GM13976 (cell line): ENCODE measurements at regions not wholly inside any gene's neighbourhood (a gene's known extent, or its start where the extent isn't known, plus 50 kb on each side); places are given as distances from the start of the nearest gene placed in this dataset.

Experiments used
- DNase-seq: peaks from one replicate; pipeline ENCODE4 v3.0.0; 2012; ENCODE audit warnings: low spot score
- CTCF ChIP-seq: IDR thresholded peaks from 2 replicates; pipeline ENCODE4 v1.5.1; 2012; ENCODE audit warnings: borderline replicate concordance, mild to moderate bottlenecking; ENCODE audit not compliant: insufficient read depth; ENCODE audit errors: extremely low read depth, missing control alignments, control extremely low read depth
- in situ Hi-C: fragments of 300-500 bp; cut with MboI; formaldehyde crosslinking; loops from one replicate; pipeline ENCODE4 v1.12.0; 2022; ENCODE audit warnings: low sequenced_read_pairs, mixed read lengths, inconsistent platforms; ENCODE audit not compliant: unreplicated experiment

GRCh38 chr7:26553582-26553981 is 261.9 kb downstream of the SNX10 start:
- no peak for TF ChIP-seq CTCF
- DNase-seq = no peak
- in situ Hi-C loops = no loop called here

DNA sequence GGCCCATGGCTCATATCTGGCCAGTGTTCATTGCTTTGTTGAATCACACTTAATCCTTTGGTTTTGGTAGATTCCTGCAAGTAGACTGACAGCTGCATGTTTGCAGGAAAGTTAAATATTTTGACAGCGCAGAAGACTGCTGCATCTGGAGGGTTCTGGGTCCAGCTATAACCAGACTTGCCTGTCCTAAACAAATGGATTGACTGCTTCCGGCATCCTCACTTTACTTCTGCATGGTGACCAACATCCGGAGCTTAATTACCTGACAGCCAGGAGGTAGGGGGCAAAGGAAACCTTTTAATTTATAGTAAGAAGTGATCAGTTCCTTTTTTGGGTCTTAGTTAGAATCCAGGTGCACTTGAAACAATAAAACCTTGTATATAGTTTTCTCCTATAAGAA is 263.3 kb downstream of the SNX10 start:
- DNase-seq = no peak
- no peak for TF ChIP-seq CTCF
- in situ Hi-C loops = no loop called here

GRCh38 chr7:26556061-26556881 is 264.6 kb downstream of the SNX10 start:
- TF ChIP-seq CTCF = no peak
- in situ Hi-C loops = no loop called here
- DNase-seq = no peak

DNA sequence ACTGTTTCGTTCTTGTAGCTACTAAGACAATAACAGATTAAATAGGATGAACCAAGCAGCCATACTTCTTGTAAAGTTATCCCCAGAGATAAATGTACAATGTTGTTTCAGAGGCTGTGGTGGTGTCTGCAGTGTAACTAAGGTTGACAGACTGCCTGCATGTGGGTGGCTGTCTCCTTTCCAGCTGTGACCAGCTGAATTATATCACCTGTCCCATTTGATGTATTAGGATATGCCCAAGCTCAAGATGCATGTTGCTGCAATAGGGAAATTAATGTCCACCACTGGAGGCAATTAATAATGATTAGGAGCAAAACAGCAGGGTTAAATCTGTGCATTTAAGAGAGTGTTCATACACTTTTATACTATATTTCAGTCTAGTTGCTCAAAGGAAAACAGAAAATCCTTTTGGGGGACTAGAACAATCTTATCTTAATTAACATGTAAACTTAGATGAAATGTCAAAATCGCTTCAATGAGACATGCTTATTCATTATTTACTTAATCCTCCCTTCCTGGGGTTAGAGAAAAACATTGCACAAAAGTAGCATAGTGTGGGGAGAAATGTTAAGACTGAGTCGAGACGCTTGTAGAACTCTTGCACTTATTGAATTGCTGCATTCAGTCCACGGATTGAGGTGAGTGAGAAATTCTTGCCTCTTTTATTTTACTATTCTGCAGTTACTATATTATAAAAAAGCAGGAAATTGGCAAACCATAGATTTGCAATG is 269.0 kb downstream of the SNX10 start:
- in situ Hi-C loops = no loop called here
- DNase-seq = no peak
- TF ChIP-seq CTCF = no peak

DNA sequence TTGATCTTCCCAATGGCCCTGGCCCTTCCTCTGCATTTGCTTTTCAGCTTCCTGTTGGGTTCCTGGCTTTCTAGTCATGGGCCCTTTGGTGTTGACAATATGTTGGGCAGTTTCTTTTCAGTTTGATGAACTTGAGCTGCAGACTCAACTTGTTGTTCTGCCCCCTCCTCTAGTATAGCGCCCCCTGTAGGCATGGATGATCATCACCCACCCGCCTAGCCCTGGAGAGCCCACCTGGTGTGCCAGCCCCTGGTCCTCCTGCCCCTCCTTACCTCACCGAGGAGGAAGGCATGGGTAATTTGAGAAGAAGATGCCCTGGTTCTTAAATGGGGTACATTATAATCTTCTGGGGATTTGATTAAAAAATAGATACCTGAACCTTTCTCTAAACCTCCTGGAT is 271.2 kb downstream of the SNX10 start:
- in situ Hi-C loops = no loop called here
- DNase-seq = no peak
- TF ChIP-seq CTCF = no peak

DNA sequence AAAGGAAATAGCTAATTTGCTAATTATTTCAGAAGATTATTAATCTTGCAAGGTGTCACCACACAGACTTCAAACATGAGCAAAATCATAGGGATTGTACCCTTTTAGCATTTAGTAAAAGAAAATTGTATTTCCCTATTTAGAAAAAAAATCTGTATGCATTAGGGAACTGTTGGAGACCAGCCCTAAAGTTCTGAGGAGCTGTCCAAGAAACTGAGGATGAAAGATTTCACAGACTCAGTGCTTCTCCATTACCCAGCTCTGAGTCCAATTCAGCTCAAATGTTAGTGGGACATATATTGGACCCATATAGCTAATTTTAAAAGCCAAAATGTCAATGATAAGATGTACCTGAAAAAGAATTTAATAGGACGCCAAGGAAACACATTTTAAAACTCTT is 271.7 kb downstream of the SNX10 start:
- in situ Hi-C loops = no loop called here

More for the DNA sequence above, 271.7 kb downstream of the SNX10 start:
- no peak for TF ChIP-seq CTCF
- no peak for DNase-seq
